ENCODE measurements at regions not wholly inside any gene's neighbourhood (a gene's known extent, or its start where the extent isn't known, plus 50 kb on each side); places are given as distances from the start of the nearest gene placed in this dataset.

GRCh38 chr14:101474563-101475455 lies 86.5 kb upstream of the DIO3 start:
- Histone ChIP-seq H3K4me3 (no peak overlapping the region), H3K36me3 (ENCODE audit: control insufficient read depth in 4 of 4, insufficient read depth in 4 of 4, low read length in 4 of 4) (no peaks in the 10 kb centered on the region), H3K27me3 (ENCODE audit: control insufficient read depth in 3 of 3, insufficient read depth in 3 of 3, low read length in 2 of 3) (peaks cover 0 to 2% (median 0%) of the 10 kb centered on the region in 3 donors), H3K4me1 (ENCODE audit: control insufficient read depth in 5 of 5, insufficient read depth in 5 of 5, low read length in 5 of 5) (peaks cover 0 to 14% (median 8%) of the 10 kb centered on the region in 5 donors), H3K27ac (ENCODE audit: low read depth in 1 of 2, low read length in 1 of 2) (no peak overlapping the region), H3K9ac (ENCODE audit: insufficient read depth in 1 of 2, low read length in 2 of 2) (no peak overlapping the region), H3K9me3 (ENCODE audit: control insufficient read depth in 4 of 4, insufficient read depth in 3 of 4, low read length in 3 of 4) (no peaks in the 10 kb centered on the region)
- WGBS, 2 donors: 76 to 83% methylated on average over 19 of the region's 19 CpGs
- TF ChIP-seq CTCF (IDR thresholded peaks at IDR 0.05; ENCODE audit: control extremely low read depth, extremely low read depth): no peak
- no peak for ATAC-seq (ENCODE audit: insufficient read depth, low FRiP score)
- DNase-seq: no peak

GRCh38 chr14:101475456-101476257 lies 85.6 kb upstream of the DIO3 start:
- H3K27me3 ChIP-seq (ENCODE audit: control insufficient read depth in 3 of 3, insufficient read depth in 3 of 3, low read length in 2 of 3): peaks cover 0 to 2% (median 0%) of the 10 kb centered on the region in 3 donors
- H3K36me3 ChIP-seq (ENCODE audit: control insufficient read depth in 4 of 4, insufficient read depth in 4 of 4, low read length in 4 of 4): no peaks in the 10 kb centered on the region
- H3K4me3 ChIP-seq: no peak overlapping the region
- H3K27ac ChIP-seq (ENCODE audit: low read depth in 1 of 2, low read length in 1 of 2): no peak overlapping the region
- H3K4me1 ChIP-seq (ENCODE audit: control insufficient read depth in 5 of 5, insufficient read depth in 5 of 5, low read length in 5 of 5): peaks cover 0 to 14% (median 8%) of the 10 kb centered on the region in 5 donors
- H3K9ac ChIP-seq (ENCODE audit: insufficient read depth in 1 of 2, low read length in 2 of 2): no peak overlapping the region
- peak; percentile 70 for ATAC-seq (ENCODE audit: insufficient read depth, low FRiP score)
- 59 to 67% methylated on average over 25 to 26 of the region's 26 CpGs for whole genome bisulfite sequencing, 2 donors
- no peaks in the 10 kb centered on the region for H3K9me3 ChIP-seq (ENCODE audit: control insufficient read depth in 4 of 4, insufficient read depth in 3 of 4, low read length in 3 of 4)
- peak in 2 of 3 donors; percentile 85 to 94 for DNase-seq
- no peak for TF ChIP-seq CTCF (IDR thresholded peaks at IDR 0.05; ENCODE audit: control extremely low read depth, extremely low read depth)

GRCh38 chr14:101476258-101476915 lies 84.9 kb upstream of the DIO3 start:
- H3K36me3 ChIP-seq (ENCODE audit: control insufficient read depth in 4 of 4, insufficient read depth in 4 of 4, low read length in 4 of 4): no peaks in the 10 kb centered on the region
- H3K9me3 ChIP-seq (ENCODE audit: control insufficient read depth in 4 of 4, insufficient read depth in 3 of 4, low read length in 3 of 4): no peaks in the 10 kb centered on the region
- H3K4me1 ChIP-seq (ENCODE audit: control insufficient read depth in 5 of 5, insufficient read depth in 5 of 5, low read length in 5 of 5): peaks cover 0 to 14% (median 8%) of the 10 kb centered on the region in 5 donors
- WGBS, 2 donors: 77 to 83% methylated on average over 9 of the region's 9 CpGs
- DNase-seq (no peak), ATAC-seq (ENCODE audit: insufficient read depth, low FRiP score) (no peak)
- TF ChIP-seq CTCF (IDR thresholded peaks at IDR 0.05; ENCODE audit: control extremely low read depth, extremely low read depth): no peak
- no peak overlapping the region for H3K9ac ChIP-seq (ENCODE audit: insufficient read depth in 1 of 2, low read length in 2 of 2)
- H3K27me3 ChIP-seq (ENCODE audit: control insufficient read depth in 3 of 3, insufficient read depth in 3 of 3, low read length in 2 of 3): peaks cover 0 to 2% (median 0%) of the 10 kb centered on the region in 3 donors
- H3K4me3 ChIP-seq: no peak overlapping the region
- H3K27ac ChIP-seq (ENCODE audit: low read depth in 1 of 2, low read length in 1 of 2): peak overlapping the region in 1 of 2 donors; percentile 9
